SU-DHL-6 (cell line): ENCODE measurements at regions not wholly inside any gene's neighbourhood (a gene's known extent, or its start where the extent isn't known, plus 50 kb on each side); places are given as distances from the start of the nearest gene placed in this dataset.

Experiments used
- H2AFZ ChIP-seq: fragments of 200-600 bp; sonication (generic); 2 replicates; pipeline ENCODE4 v1.6.1; 2014; ENCODE audit warnings: low read depth, mild to moderate bottlenecking, moderate library complexity, mixed read lengths, antibody characterized with exemption, low read length; ENCODE audit not compliant: severe bottlenecking
- H3F3A ChIP-seq: fragments of 200-600 bp; shearing (Covaris generic); 2 replicates; pipeline ENCODE4 v1.6.0; 2016; ENCODE audit warnings: antibody characterized with exemption, mild to moderate bottlenecking; ENCODE audit not compliant: insufficient read depth
- H3K27ac ChIP-seq: fragments of 200-600 bp; sonication (generic); 2 replicates; pipeline ENCODE4 v1.5.1; 2016; ENCODE audit warnings: low read depth, mild to moderate bottlenecking, low read length, moderate library complexity, mixed read lengths
- H3K27me3 ChIP-seq: fragments of 200-600 bp; sonication (generic), shearing (Covaris generic); 2 replicates; pipeline ENCODE4 v1.6.0; 2014; ENCODE audit warnings: mild to moderate bottlenecking, low read length
- H3K36me3 ChIP-seq: fragments of 200-600 bp; sonication (generic); 2 replicates; pipeline ENCODE4 v1.6.1; 2014; ENCODE audit warnings: mild to moderate bottlenecking, low read length, mixed read lengths
- H3K4me2 ChIP-seq: fragments of 300-600, 200-600 bp; shearing (Covaris generic), sonication (generic); 2 replicates; pipeline ENCODE4 v1.6.0; 2014; ENCODE audit warnings: low read length, low read depth, mild to moderate bottlenecking; ENCODE audit not compliant: poor library complexity, severe bottlenecking
- H3K4me3 ChIP-seq: fragments of 200-600 bp; sonication (generic); 2 replicates; pipeline ENCODE4 v1.5.1; 2014; ENCODE audit warnings: antibody characterized with exemption, low read length, mild to moderate bottlenecking, mixed read lengths; ENCODE audit not compliant: insufficient read depth, poor library complexity, severe bottlenecking
- H3K79me2 ChIP-seq: fragments of 200-600 bp; sonication (generic); 2 replicates; pipeline ENCODE4 v1.6.1; 2014; ENCODE audit warnings: mild to moderate bottlenecking, low read length, moderate library complexity; ENCODE audit not compliant: insufficient read depth
- H3K9ac ChIP-seq: fragments of 200-600 bp; sonication (generic); 2 replicates; pipeline ENCODE4 v1.7.0; 2014; ENCODE audit warnings: mild to moderate bottlenecking, low read length
- H3K9me2 ChIP-seq: fragments of 200-600 bp; sonication (generic); replicated peaks from 2 replicates; pipeline ENCODE4 v1.6.1; 2014; ENCODE audit warnings: low read length; ENCODE audit not compliant: insufficient read depth
- H3K9me3 ChIP-seq: fragments of 200-600 bp; sonication (generic); 2 replicates; pipeline ENCODE4 v1.6.1; 2014; ENCODE audit warnings: low read length, mixed read lengths; ENCODE audit not compliant: insufficient read depth
- H4K20me1 ChIP-seq: fragments of 200-600 bp; sonication (generic); 2 replicates; pipeline ENCODE4 v1.6.1; 2014; ENCODE audit warnings: low read depth, mild to moderate bottlenecking, antibody characterized with exemption, low read length, moderate library complexity, mixed read lengths
- EZH2phosphoT487 ChIP-seq: fragments of 200-600 bp; sonication (generic), shearing (Covaris generic); conservative IDR thresholded peaks from 2 replicates; pipeline ENCODE4 v1.6.1; 2018; ENCODE audit warnings: mild to moderate bottlenecking, antibody characterized with exemption, low read length, moderate library complexity, mixed read lengths
- TF ChIP-seq, protein P1 (sequence below): fragments of 200-600 bp; sonication (generic); IDR thresholded peaks from one replicate; pipeline ENCODE4 v1.5.1; 2017; ENCODE audit warnings: antibody characterized with exemption, mild to moderate bottlenecking, low read length, moderate library complexity; ENCODE audit not compliant: insufficient read depth, poor library complexity, severe bottlenecking

DNA sequence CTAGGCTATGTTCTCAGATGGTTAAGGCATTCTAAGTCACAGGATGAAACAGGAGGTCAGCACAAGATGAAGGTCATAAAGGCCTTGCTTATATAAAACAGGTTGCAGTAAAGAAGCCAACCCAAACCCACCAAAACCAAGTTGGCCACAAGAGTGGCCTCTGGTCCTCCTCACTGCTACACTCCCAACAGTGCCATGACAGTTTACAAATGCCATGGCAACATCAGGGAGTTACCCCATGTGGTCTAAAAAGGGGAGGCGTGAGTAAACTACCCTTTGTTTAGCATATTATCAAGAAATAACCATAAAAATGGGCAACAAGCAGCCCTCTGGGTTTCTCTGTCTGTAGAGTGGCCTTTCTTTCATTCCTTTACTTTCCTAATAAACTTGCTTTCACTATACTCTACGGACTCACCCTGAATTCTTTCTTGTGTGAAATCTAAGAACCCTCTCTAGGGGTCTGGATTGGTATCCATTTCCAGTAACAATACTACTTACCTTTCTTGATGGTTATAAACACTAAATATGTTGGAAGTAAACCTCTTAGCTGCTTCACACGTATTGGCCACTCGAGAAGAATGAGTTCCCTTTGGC is 1237.9 kb downstream of the FAM181B start:
- Histone ChIP-seq H3K27ac (no peak overlapping the region), H3K79me2 (no peaks in the 10 kb centered on the region), H3K36me3 (no peaks in the 10 kb centered on the region), H3K9me3 (no peaks in the 10 kb centered on the region), H3K4me3 (no peak overlapping the region), H2AFZ (no peak overlapping the region), H3K4me2 (no peak overlapping the region), H3K9ac (no peak overlapping the region), H4K20me1 (no peaks in the 10 kb centered on the region), H3K9me2 (no peaks in the 10 kb centered on the region), H3K27me3 (no peaks in the 10 kb centered on the region), H3F3A (no peaks in the 10 kb centered on the region)
- TF ChIP-seq EZH2phosphoT487, result no peak
- TF ChIP-seq, protein P1, sequence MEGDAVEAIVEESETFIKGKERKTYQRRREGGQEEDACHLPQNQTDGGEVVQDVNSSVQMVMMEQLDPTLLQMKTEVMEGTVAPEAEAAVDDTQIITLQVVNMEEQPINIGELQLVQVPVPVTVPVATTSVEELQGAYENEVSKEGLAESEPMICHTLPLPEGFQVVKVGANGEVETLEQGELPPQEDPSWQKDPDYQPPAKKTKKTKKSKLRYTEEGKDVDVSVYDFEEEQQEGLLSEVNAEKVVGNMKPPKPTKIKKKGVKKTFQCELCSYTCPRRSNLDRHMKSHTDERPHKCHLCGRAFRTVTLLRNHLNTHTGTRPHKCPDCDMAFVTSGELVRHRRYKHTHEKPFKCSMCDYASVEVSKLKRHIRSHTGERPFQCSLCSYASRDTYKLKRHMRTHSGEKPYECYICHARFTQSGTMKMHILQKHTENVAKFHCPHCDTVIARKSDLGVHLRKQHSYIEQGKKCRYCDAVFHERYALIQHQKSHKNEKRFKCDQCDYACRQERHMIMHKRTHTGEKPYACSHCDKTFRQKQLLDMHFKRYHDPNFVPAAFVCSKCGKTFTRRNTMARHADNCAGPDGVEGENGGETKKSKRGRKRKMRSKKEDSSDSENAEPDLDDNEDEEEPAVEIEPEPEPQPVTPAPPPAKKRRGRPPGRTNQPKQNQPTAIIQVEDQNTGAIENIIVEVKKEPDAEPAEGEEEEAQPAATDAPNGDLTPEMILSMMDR, result no peak

DNA sequence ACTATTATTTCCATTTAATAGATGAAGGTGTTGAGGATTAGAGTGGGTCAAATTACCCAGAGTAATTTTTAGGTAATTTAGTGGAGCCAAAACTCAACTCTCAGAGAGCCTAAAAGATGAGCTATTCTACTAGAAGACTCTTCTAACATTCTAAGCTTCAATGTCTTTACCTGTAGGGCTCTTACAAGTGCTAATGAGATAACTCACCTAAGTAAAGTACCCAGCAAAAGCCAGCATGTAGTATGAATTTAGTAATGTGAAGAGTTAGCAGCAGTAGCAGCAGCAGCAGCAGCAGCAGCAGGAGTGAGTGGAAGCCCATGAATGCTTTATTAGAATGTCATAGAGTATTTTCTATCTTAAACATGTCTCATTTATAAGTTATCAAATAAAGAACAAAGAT is 1239.2 kb downstream of the FAM181B start:
- TF ChIP-seq, protein P1, result no peak
- no peak for TF ChIP-seq EZH2phosphoT487
- H2AFZ ChIP-seq, result no peak overlapping the region
- H3K27me3 ChIP-seq, result no peaks in the 10 kb centered on the region
- H3K9me2 ChIP-seq, result no peaks in the 10 kb centered on the region
- no peak overlapping the region for H3K4me2 ChIP-seq
- H3F3A ChIP-seq, result no peaks in the 10 kb centered on the region
- H3K9me3 ChIP-seq, result no peaks in the 10 kb centered on the region
- no peak overlapping the region for H3K9ac ChIP-seq
- no peak overlapping the region for H3K27ac ChIP-seq
- H3K79me2 ChIP-seq, result no peaks in the 10 kb centered on the region
- no peak overlapping the region for H3K4me3 ChIP-seq
- no peaks in the 10 kb centered on the region for H4K20me1 ChIP-seq
- no peaks in the 10 kb centered on the region for H3K36me3 ChIP-seq

GRCh38 chr11:81492923-81493445 is 1240.7 kb downstream of the FAM181B start:
- Histone ChIP-seq H3K79me2 (no peaks in the 10 kb centered on the region), H3K27ac (no peak overlapping the region), H3K9me3 (no peaks in the 10 kb centered on the region), H3F3A (no peaks in the 10 kb centered on the region), H2AFZ (no peak overlapping the region), H3K4me2 (no peak overlapping the region), H3K36me3 (no peaks in the 10 kb centered on the region), H4K20me1 (no peaks in the 10 kb centered on the region), H3K27me3 (no peaks in the 10 kb centered on the region), H3K4me3 (no peak overlapping the region), H3K9ac (no peak overlapping the region), H3K9me2 (no peaks in the 10 kb centered on the region)
- TF ChIP-seq, protein P1, result no peak
- TF ChIP-seq EZH2phosphoT487, result no peak
